Activated T-cell treated with anti-CD3 and anti-CD28 coated beads, Interleukin-2, amount 50 U/mL, for 72 hours (primary cell): ENCODE measurements at regions not wholly inside any gene's neighbourhood (a gene's known extent, or its start where the extent isn't known, plus 50 kb on each side); places are given as distances from the start of the nearest gene placed in this dataset.
A peak's percentile ranks its signal among the peaks of the same experiment; 100 is the strongest.
"Not testable (repeated sequence)": the region's sequence is repeated elsewhere in the genome, so short reads cannot be mapped to it uniquely, and the experiment has no call there.

Source experiments
- ATAC-seq, 2 donors: fragments of 150-1000 bp; cut with Tn5 transposase; replicated peaks in 1 of 2; 2 replicates each; pipeline ENCODE4 v1.10.0; 2021; ENCODE audit warnings: moderate library complexity in 2 of 2, mild to moderate bottlenecking in 1 of 2
- DNase-seq, 2 donors: peaks; one replicate each; pipeline ENCODE4 v3.0.0; 2021 to 2022; ENCODE audit warnings: mixed read lengths in 1 of 2
- H3K27ac Mint-ChIP-seq: one replicate; pipeline ENCODE4 v1.8.0; 2022; ENCODE audit warnings: mild to moderate bottlenecking, moderate library complexity, mixed read lengths
- H3K27me3 Mint-ChIP-seq: one replicate; pipeline ENCODE4 v1.8.0; 2022; ENCODE audit warnings: low read depth, mixed read lengths
- H3K36me3 Mint-ChIP-seq, 2 donors: one replicate each; pipeline ENCODE4 v1.8.0; 2022; ENCODE audit warnings: mixed read lengths in 2 of 2, mild to moderate bottlenecking in 1 of 2; ENCODE audit not compliant: insufficient read depth in 2 of 2
- H3K4me1 Mint-ChIP-seq: one replicate; pipeline ENCODE4 v1.8.0; 2022; ENCODE audit warnings: low read depth, mixed read lengths
- H3K4me3 Mint-ChIP-seq, 2 donors: one replicate each; pipeline ENCODE4 v1.8.0; 2022; ENCODE audit warnings: mild to moderate bottlenecking in 2 of 2, mixed read lengths in 2 of 2, moderate library complexity in 2 of 2
- H3K9me3 Mint-ChIP-seq, 2 donors: one replicate each; pipeline ENCODE4 v1.8.0; 2022; ENCODE audit warnings: mixed read lengths in 2 of 2

DNA sequence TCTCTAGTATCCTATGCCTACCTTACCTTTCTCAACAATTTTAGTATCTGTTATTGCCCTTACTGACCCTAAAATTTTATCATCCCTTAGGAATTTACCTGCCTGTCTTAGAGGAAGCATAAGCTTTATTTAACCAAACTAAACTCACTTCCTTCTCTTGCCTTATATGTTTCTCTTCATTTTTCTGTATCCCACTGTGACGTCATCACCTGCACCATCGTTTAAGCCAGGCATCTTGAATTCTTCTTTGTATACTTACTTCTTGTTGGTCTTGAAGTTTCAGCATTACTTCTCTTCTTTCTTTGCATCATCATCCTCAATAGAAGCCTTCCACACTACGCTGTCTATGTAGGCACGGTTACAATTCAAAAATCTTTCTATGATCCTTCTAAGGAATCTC is 231.0 kb upstream of the SMIM30 start:
- Mint-ChIP-seq H3K9me3 (peaks cover 0 to 4% of the 10 kb centered on the region in 2 donors), H3K4me1 (no peaks in the 10 kb centered on the region), H3K4me3 (no peak overlapping the region), H3K27ac (no peak overlapping the region), H3K36me3 (no peaks in the 10 kb centered on the region), H3K27me3 (no peaks in the 10 kb centered on the region)
- no peak for DNase-seq
- ATAC-seq = no peak

GRCh38 chr7:113339661-113340060 is 221.3 kb upstream of the SMIM30 start:
- H3K27ac Mint-ChIP-seq = no peak overlapping the region

GRCh38 chr7:113338071-113338696 is 219.8 kb upstream of the SMIM30 start:
- Mint-ChIP-seq H3K27ac (no peak overlapping the region), H3K27me3 (no peaks in the 10 kb centered on the region), H3K36me3 (no peaks in the 10 kb centered on the region), H3K4me1 (no peaks in the 10 kb centered on the region), H3K9me3 (peaks cover 4 to 5% of the 10 kb centered on the region in 2 donors), H3K4me3 (no peak overlapping the region)
- no peak for DNase-seq
- ATAC-seq = no peak

More at GRCh38 chr7:113339661-113340060, 221.3 kb upstream of the SMIM30 start:
- H3K4me1 Mint-ChIP-seq = no peaks in the 10 kb centered on the region
- no peak overlapping the region for H3K4me3 Mint-ChIP-seq
- H3K27me3 Mint-ChIP-seq = no peaks in the 10 kb centered on the region
- DNase-seq (no peak), ATAC-seq (no peak)
- H3K9me3 Mint-ChIP-seq = peaks cover 2 to 3% of the 10 kb centered on the region in 2 donors
- H3K36me3 Mint-ChIP-seq = no peaks in the 10 kb centered on the region

DNA sequence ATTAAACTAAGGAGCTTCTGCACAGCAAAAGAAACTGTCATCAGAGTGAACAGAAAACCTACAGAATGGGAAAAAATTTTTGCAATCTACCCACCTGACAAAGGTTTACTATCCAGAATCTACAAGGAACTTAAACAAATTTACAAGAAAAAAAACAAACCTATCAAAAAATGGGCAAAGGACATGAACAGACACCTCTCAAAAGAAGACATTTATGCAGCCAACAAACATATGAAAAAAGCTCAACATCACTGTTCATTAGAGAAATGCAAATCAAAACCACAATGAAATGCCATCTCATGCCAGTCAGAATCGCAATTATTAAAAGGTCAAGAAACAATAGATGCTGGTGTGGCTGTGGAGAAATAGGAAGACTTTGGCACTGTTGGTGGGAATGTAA is 218.5 kb upstream of the SMIM30 start:
- DNase-seq, H3K27me3 Mint-ChIP-seq, ATAC-seq, H3K27ac Mint-ChIP-seq, H3K36me3 Mint-ChIP-seq, H3K9me3 Mint-ChIP-seq, H3K4me3 Mint-ChIP-seq, H3K4me1 Mint-ChIP-seq: not testable (repeated sequence)

- Mint-ChIP-seq H3K27me3 (no peaks in the 10 kb centered on the region), H3K9me3 (peaks cover 2 to 7% of the 10 kb centered on the region in 2 donors), H3K36me3 (no peaks in the 10 kb centered on the region), H3K4me1 (no peaks in the 10 kb centered on the region), H3K4me3 (no peak overlapping the region), H3K27ac (no peak overlapping the region)
- DNase-seq (no peak), ATAC-seq (no peak)
These were observed 213.0 kb upstream of the SMIM30 start for GRCh38 chr7:113331155-113331898.

- H3K27me3 Mint-ChIP-seq = no peaks in the 10 kb centered on the region
- no peak overlapping the region for H3K27ac Mint-ChIP-seq
- peaks cover 0 to 2% of the 10 kb centered on the region in 2 donors for H3K9me3 Mint-ChIP-seq
- ATAC-seq (no peak), DNase-seq (no peak)
- H3K36me3 Mint-ChIP-seq = no peaks in the 10 kb centered on the region
- H3K4me3 Mint-ChIP-seq = no peak overlapping the region
- no peaks in the 10 kb centered on the region for H3K4me1 Mint-ChIP-seq
These were observed 202.8 kb upstream of the SMIM30 start for GRCh38 chr7:113321201-113321600.

- Mint-ChIP-seq H3K36me3 (no peaks in the 10 kb centered on the region), H3K9me3 (peaks cover 0 to 2% of the 10 kb centered on the region in 2 donors), H3K27ac (no peak overlapping the region), H3K27me3 (no peaks in the 10 kb centered on the region), H3K4me3 (no peak overlapping the region), H3K4me1 (no peaks in the 10 kb centered on the region)
- ATAC-seq (no peak), DNase-seq (no peak)
These were observed 202.1 kb upstream of the SMIM30 start for GRCh38 chr7:113320419-113320818.

DNA sequence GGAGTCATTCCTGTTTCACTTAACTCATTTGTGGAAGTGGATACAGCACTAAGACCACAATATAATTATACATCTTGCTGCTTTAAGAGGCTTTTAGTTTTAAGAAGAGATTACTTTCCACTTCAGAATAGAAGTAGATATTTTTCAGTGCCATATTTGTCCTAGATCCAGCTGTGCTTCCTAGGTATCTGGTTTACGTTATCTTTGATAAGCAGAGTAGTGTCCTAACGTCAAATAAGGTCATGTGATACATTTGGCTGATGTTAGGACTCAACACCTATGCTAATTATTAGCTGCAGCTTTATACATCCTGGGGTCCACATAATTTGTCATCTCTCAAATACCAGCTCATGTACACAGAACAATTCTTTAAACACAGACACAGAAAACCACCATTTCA is 196.2 kb upstream of the SMIM30 start:
- no peaks in the 10 kb centered on the region for H3K9me3 Mint-ChIP-seq
- ATAC-seq (no peak), DNase-seq (no peak)
- H3K36me3 Mint-ChIP-seq = no peaks in the 10 kb centered on the region
- H3K4me3 Mint-ChIP-seq = no peak overlapping the region
- H3K27ac Mint-ChIP-seq = no peak overlapping the region
- no peaks in the 10 kb centered on the region for H3K4me1 Mint-ChIP-seq
- no peaks in the 10 kb centered on the region for H3K27me3 Mint-ChIP-seq

DNA sequence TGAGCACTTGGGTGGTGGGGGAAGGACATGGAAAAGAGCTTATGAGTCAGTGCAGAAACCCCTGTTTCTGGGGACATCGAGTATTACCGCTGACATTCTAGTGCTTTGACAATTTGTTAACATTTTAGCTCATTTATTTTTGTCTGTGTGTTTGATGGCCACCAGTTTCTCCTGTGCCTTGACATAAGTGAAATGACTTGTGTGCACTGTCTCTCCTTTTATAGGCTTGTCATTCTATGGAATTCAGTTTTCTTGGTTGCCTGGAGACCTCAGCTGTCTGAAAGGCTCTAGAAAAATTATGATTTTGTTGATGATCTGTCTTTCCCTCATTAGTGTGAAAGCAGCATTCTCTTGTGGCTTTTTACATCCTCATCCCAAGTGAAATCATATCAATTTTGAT is 190.0 kb upstream of the SMIM30 start:
- ATAC-seq = no peak
- no peak overlapping the region for H3K4me3 Mint-ChIP-seq
- no peaks in the 10 kb centered on the region for H3K36me3 Mint-ChIP-seq
- H3K27ac Mint-ChIP-seq = no peak overlapping the region
- peaks cover 5% of the 10 kb centered on the region in 2 donors for H3K9me3 Mint-ChIP-seq
- no peaks in the 10 kb centered on the region for H3K4me1 Mint-ChIP-seq
- no peak for DNase-seq
- H3K27me3 Mint-ChIP-seq = no peaks in the 10 kb centered on the region

GRCh38 chr7:113307147-113307546 is 188.8 kb upstream of the SMIM30 start:
- Mint-ChIP-seq H3K27me3 (no peaks in the 10 kb centered on the region), H3K9me3 (peaks cover 5 to 7% of the 10 kb centered on the region in 2 donors), H3K36me3 (no peaks in the 10 kb centered on the region), H3K4me1 (no peaks in the 10 kb centered on the region), H3K4me3 (no peak overlapping the region), H3K27ac (no peak overlapping the region)
- peak; percentile 57 to 69 for ATAC-seq
- DNase-seq = no peak

DNA sequence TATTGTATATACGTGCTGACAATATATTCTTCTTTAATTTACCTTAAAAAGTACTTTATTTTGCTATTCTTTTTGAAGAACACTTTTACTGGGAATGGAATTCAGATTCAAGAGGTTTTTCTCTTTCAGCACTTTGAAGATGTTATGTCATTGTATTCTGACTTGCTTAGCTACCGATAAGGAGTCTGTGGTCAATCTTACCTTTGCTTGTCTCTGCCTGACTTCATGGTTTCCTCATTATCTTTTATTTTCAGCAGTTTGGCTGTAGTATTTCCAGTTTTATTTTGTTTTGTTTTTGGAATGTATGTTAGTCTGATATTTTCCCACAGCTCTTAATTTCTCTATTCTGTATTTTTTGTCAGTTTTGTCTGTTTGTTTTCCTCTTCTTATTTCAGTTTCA is 187.9 kb upstream of the SMIM30 start:
- no peak overlapping the region for H3K4me3 Mint-ChIP-seq
- ATAC-seq = no peak

DNA sequence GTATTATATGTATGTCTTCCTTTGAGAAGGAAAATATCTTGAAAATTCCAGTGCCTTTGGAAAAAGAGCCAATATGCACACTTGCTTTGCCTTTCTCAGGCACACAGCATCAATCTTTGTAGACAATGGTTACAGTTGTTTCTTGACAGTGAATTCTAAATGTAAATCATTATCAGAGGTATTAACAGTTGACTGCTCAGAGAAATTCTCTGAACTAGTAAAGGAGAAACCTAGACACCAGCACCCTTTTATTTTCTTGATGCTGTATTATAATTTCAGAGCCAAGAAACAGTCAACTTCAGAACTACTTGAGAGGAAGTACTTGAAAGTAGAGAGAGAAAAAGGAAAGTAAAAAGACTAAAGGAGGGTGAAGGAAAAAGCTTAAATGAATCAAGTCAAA is 185.8 kb upstream of the SMIM30 start:
- no peaks in the 10 kb centered on the region for H3K36me3 Mint-ChIP-seq
- DNase-seq = no peak
- no peak for ATAC-seq
- no peaks in the 10 kb centered on the region for H3K27me3 Mint-ChIP-seq
- no peaks in the 10 kb centered on the region for H3K4me1 Mint-ChIP-seq
- no peak overlapping the region for H3K27ac Mint-ChIP-seq
- H3K4me3 Mint-ChIP-seq = no peak overlapping the region
- H3K9me3 Mint-ChIP-seq = peaks cover 5 to 7% of the 10 kb centered on the region in 2 donors

More for the DNA sequence above, 187.9 kb upstream of the SMIM30 start:
- DNase-seq = no peak
- Mint-ChIP-seq H3K4me1 (no peaks in the 10 kb centered on the region), H3K27ac (no peak overlapping the region), H3K27me3 (no peaks in the 10 kb centered on the region), H3K9me3 (peaks cover 5 to 7% of the 10 kb centered on the region in 2 donors), H3K36me3 (no peaks in the 10 kb centered on the region)

- not testable (repeated sequence) for H3K4me1 Mint-ChIP-seq, H3K4me3 Mint-ChIP-seq, H3K36me3 Mint-ChIP-seq, H3K27me3 Mint-ChIP-seq, H3K27ac Mint-ChIP-seq, ATAC-seq, DNase-seq, H3K9me3 Mint-ChIP-seq
These were observed 185.0 kb upstream of the SMIM30 start for GRCh38 chr7:113303388-113303787.

- ATAC-seq = no peak
- Mint-ChIP-seq H3K4me3 (no peak overlapping the region), H3K4me1 (no peaks in the 10 kb centered on the region), H3K27ac (no peak overlapping the region), H3K36me3 (no peaks in the 10 kb centered on the region), H3K9me3 (peaks cover 3 to 7% of the 10 kb centered on the region in 2 donors), H3K27me3 (peaks cover 3% of the 10 kb centered on the region)
- DNase-seq = no peak
These were observed 183.6 kb upstream of the SMIM30 start for GRCh38 chr7:113301983-113302382.
